ENCODE measurements at regions not wholly inside any gene's neighbourhood (a gene's known extent, or its start where the extent isn't known, plus 50 kb on each side); places are given as distances from the start of the nearest gene placed in this dataset.
"Not testable (repeated sequence)": the region's sequence is repeated elsewhere in the genome, so short reads cannot be mapped to it uniquely, and the experiment has no call there.

DNA sequence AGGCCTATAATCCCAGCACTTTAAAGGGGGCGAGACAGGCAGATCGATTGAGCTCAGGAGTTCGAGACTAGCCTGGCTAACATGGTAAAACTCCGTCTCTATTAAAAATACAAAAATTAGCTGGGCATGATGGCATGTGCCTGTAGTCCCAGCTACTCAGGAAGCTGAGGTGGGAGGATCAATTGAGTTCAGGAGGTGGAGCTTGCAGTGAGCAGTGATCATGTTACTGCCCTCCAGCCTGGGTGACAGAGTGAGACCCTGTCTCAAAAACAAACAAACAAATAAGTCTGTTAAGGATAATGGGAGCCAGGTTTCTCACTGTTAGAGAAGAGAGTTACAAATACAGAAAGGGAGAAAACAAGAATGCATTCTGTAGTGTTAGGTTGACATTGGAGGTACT lies 148.7 kb upstream of the PLD5 start:
- not testable (repeated sequence) for TF ChIP-seq POLR2A, POLR2AphosphoS5 (IDR thresholded peaks at IDR 0.05)
- TF ChIP-seq, protein P1, sequence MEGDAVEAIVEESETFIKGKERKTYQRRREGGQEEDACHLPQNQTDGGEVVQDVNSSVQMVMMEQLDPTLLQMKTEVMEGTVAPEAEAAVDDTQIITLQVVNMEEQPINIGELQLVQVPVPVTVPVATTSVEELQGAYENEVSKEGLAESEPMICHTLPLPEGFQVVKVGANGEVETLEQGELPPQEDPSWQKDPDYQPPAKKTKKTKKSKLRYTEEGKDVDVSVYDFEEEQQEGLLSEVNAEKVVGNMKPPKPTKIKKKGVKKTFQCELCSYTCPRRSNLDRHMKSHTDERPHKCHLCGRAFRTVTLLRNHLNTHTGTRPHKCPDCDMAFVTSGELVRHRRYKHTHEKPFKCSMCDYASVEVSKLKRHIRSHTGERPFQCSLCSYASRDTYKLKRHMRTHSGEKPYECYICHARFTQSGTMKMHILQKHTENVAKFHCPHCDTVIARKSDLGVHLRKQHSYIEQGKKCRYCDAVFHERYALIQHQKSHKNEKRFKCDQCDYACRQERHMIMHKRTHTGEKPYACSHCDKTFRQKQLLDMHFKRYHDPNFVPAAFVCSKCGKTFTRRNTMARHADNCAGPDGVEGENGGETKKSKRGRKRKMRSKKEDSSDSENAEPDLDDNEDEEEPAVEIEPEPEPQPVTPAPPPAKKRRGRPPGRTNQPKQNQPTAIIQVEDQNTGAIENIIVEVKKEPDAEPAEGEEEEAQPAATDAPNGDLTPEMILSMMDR (IDR thresholded peaks at IDR 0.05), result not testable (repeated sequence)

Measured in breast epithelium (tissue), 3 donors.